Tibial nerve (tissue), 3 donors: ENCODE measurements at regions not wholly inside any gene's neighbourhood (a gene's known extent, or its start where the extent isn't known, plus 50 kb on each side); places are given as distances from the start of the nearest gene placed in this dataset.

Source experiments
- CTCF ChIP-seq, 5 experiments: fragments of 200-600 bp in 3 of 5; fragments of 450-650 bp in 2 of 5; sonication (generic) in 3 of 5; IDR thresholded peaks; one replicate each; pipeline ENCODE4 v1.5.1; 2016 to 2019; ENCODE audit warnings: antibody characterized with exemption in 5 of 5, mild to moderate bottlenecking in 3 of 5, moderate library complexity in 2 of 5
- POLR2A ChIP-seq, 2 donors: fragments of 450-650 bp; IDR thresholded peaks; one replicate each; pipeline ENCODE4 v1.6.1; 2017; ENCODE audit warnings: antibody characterized with exemption in 2 of 2, mild to moderate bottlenecking in 2 of 2, moderate library complexity in 2 of 2

- TF ChIP-seq POLR2A (IDR thresholded peaks at IDR 0.05), result no peak
- no peak for TF ChIP-seq CTCF (IDR thresholded peaks at IDR 0.05)
Observed at GRCh38 chr10:33843379-33843778, 508.9 kb upstream of the NRP1 start.
